22Rv1 (cell line): ENCODE measurements at regions not wholly inside any gene's neighbourhood (a gene's known extent, or its start where the extent isn't known, plus 50 kb on each side); places are given as distances from the start of the nearest gene placed in this dataset.
"Not testable (repeated sequence)": the region's sequence is repeated elsewhere in the genome, so short reads cannot be mapped to it uniquely, and the experiment has no call there.

ENCODE experiments used
- H3K27ac ChIP-seq: fragments of 450-650 bp; 2 replicates; pipeline ENCODE4 v1.5.1; 2017
- CTCF ChIP-seq: fragments of 450-650 bp; IDR thresholded peaks from 2 replicates; pipeline ENCODE4 v1.5.1; 2017; ENCODE audit warnings: mild to moderate bottlenecking
- ZFX ChIP-seq: fragments of 450-650 bp; IDR thresholded peaks from 2 replicates; pipeline ENCODE4 v1.6.1; 2017; ENCODE audit warnings: antibody characterized with exemption, borderline replicate concordance

GRCh38 chr2:94576486-94576885 is 294.7 kb upstream of the TEKT4 start:
- not testable (repeated sequence) for H3K27ac ChIP-seq

- H3K27ac ChIP-seq, result not testable (repeated sequence)
Measured at GRCh38 chr2:94577160-94577559, 294.1 kb upstream of the TEKT4 start.

- H3K27ac ChIP-seq, result not testable (repeated sequence)
Measured at GRCh38 chr2:94579221-94579620, 292.0 kb upstream of the TEKT4 start.

- H3K27ac ChIP-seq, result not testable (repeated sequence)
Measured at GRCh38 chr2:94583081-94583723, 288.0 kb upstream of the TEKT4 start.

- not testable (repeated sequence) for H3K27ac ChIP-seq
Measured at GRCh38 chr2:94584569-94584968, 286.7 kb upstream of the TEKT4 start.

- peak; percentile 73 for TF ChIP-seq CTCF
- H3K27ac ChIP-seq, result not testable (repeated sequence)
Measured at GRCh38 chr2:94586032-94586982, 284.9 kb upstream of the TEKT4 start.

GRCh38 chr2:94587042-94587441 is 284.2 kb upstream of the TEKT4 start:
- not testable (repeated sequence) for H3K27ac ChIP-seq

GRCh38 chr2:94594019-94594836 is 277.0 kb upstream of the TEKT4 start:
- not testable (repeated sequence) for H3K27ac ChIP-seq

GRCh38 chr2:94595956-94596355 is 275.3 kb upstream of the TEKT4 start:
- not testable (repeated sequence) for H3K27ac ChIP-seq

- not testable (repeated sequence) for H3K27ac ChIP-seq
Measured at GRCh38 chr2:94598075-94598713, 273.0 kb upstream of the TEKT4 start.

GRCh38 chr2:94600929-94601328 is 270.3 kb upstream of the TEKT4 start:
- H3K27ac ChIP-seq, result not testable (repeated sequence)

GRCh38 chr2:94602466-94602865 is 268.8 kb upstream of the TEKT4 start:
- TF ChIP-seq ZFX, result no peak
- no peak for TF ChIP-seq CTCF
- H3K27ac ChIP-seq, result no peak overlapping the region
